ENCODE measurements at regions not wholly inside any gene's neighbourhood (a gene's known extent, or its start where the extent isn't known, plus 50 kb on each side); places are given as distances from the start of the nearest gene placed in this dataset.
A peak's percentile ranks its signal among the peaks of the same experiment; 100 is the strongest.

DNA sequence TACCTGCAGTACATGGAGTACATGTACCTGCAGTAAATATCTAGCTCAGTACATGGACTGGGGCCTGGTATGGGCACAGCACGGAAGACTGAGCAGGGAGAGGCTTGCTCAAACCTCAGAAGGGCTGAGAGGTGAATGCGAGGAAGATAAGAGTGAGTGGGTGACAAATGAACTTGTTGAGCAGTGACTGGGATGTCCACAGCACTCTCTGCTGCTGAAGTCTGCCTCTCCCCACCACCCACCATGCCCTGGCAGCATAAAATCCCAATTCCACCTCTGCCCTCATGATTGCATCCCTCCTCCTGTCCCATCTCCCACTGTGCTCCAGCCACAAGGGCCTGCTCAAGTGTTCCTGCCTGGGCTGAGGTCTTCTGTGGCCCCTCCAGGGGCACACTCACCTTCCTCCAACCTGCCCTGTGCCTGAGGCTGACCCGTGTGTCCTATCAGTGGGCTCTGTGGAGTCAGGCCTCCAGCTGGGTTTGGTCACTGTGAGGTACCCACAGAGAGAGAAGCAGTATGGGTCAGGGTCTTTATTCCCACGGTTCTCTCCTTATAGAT is 114.2 kb downstream of the FOXD2 start:
- no peak overlapping the region for H3K23ac ChIP-seq (ENCODE audit: insufficient read length)
- CTCF ChIA-PET (ENCODE audit: partially characterized antibody) = interaction anchor here (0.8 to 3.4 kb wide), 7 partner anchors 8 to 103 kb away, joined by 3 to 13 read pairs (median 5); no protein-coding TSS in a partner anchor
- POLR2A ChIA-PET (ENCODE audit: partially characterized antibody) = no interaction called here

More for the DNA sequence above, 114.2 kb downstream of the FOXD2 start:
- H2BK12ac ChIP-seq (ENCODE audit: low read depth, low read length) = no peak overlapping the region
- 82% methylated on average over 4 of the region's 4 CpGs; no CpG with 5 or more reads in 1 of the 2 experiments for WGBS, 2 experiments (ENCODE audit: extremely low coverage in 1 of 2, insufficient coverage in 1 of 2, insufficient read length in 1 of 2, insufficient replicate concordance in 2 of 2, low coverage in 1 of 2, low lambda C conversion rate in 2 of 2, missing lambda C conversion rate in 1 of 2)
- TF ChIP-seq SIX5 (IDR thresholded peaks at IDR 0.05; ENCODE audit: low read depth, low read length) (no peak), HDAC6 (IDR thresholded peaks at IDR 0.05; ENCODE audit: low read depth, low read length) (no peak), ASH2L (IDR thresholded peaks at IDR 0.05; ENCODE audit: low read length) (no peak)
- no peaks in the 10 kb centered on the region for H3K23me2 ChIP-seq (ENCODE audit: low read depth, low read length)
- H2AFZ ChIP-seq (ENCODE audit: low read length) = no peak overlapping the region
- H4K91ac ChIP-seq (replicated peaks; ENCODE audit: insufficient read length, low read length) = no peak overlapping the region
- H2BK120ac ChIP-seq (replicated peaks; ENCODE audit: low read depth, low read length) = no peak overlapping the region
- H3K79me1 ChIP-seq (ENCODE audit: low read depth, low read length) = no peaks in the 10 kb centered on the region
- H2BK15ac ChIP-seq (ENCODE audit: low read length) = no peak overlapping the region
- peaks cover 0 to 22% (median 9%) of the 10 kb centered on the region in 4 experiments; a peak in 6 of 7 replicates for H3K4me1 ChIP-seq (replicated peaks in 1 of 4; ENCODE audit: control insufficient read depth in 3 of 4, insufficient read depth in 4 of 4, low read length in 3 of 4)
- H3K14ac ChIP-seq (ENCODE audit: insufficient read length) = no peak overlapping the region
- H2BK20ac ChIP-seq (ENCODE audit: low read length) = no peak overlapping the region
- no peaks in the 10 kb centered on the region for H3K79me2 ChIP-seq (ENCODE audit: control insufficient read depth in 1 of 2, insufficient read depth in 2 of 2, low read length in 2 of 2)
- no peak overlapping the region for H2BK5ac ChIP-seq (ENCODE audit: low read depth, low read length)
- no peak overlapping the region for H3K27ac ChIP-seq (ENCODE audit: low read depth, low read length)
- FAIRE-seq (no peak), DNase-seq (ENCODE audit: low read depth in 1 of 2, low spot score in 2 of 2) (no peak)
- H3K56ac ChIP-seq (replicated peaks; ENCODE audit: insufficient read length, low read depth, low read length) = no peak overlapping the region
- no peaks in the 10 kb centered on the region for H3K36me3 ChIP-seq (ENCODE audit: control insufficient read depth in 2 of 4, insufficient read depth in 4 of 4, low read length in 3 of 4)
- H3K4me3 ChIP-seq (ENCODE audit: extremely low read depth in 1 of 4, insufficient read depth in 2 of 4, low read depth in 3 of 4, low read length in 4 of 4) = no peak overlapping the region
- 0 out of 2 replicates have a peak overlapping the region, but pooled peaks have one; percentile 31 for H4K8ac ChIP-seq (ENCODE audit: extremely low read depth, insufficient read depth, low read length)
- no peak overlapping the region for H4K5ac ChIP-seq (ENCODE audit: insufficient read length, low read depth, low read length)
- peaks cover 0 to 2% (median 0%) of the 10 kb centered on the region in 4 experiments; a peak in 3 of 7 replicates for H3K27me3 ChIP-seq (replicated peaks in 1 of 4; ENCODE audit: control insufficient read depth in 3 of 4, extremely low read depth in 1 of 4, insufficient read depth in 3 of 4, low read length in 3 of 4)
- H3K18ac ChIP-seq (ENCODE audit: extremely low read depth, low read length) = no peak overlapping the region
- no peaks in the 10 kb centered on the region for H4K20me1 ChIP-seq (replicated peaks in 1 of 2; ENCODE audit: control insufficient read depth in 1 of 2, insufficient read depth in 2 of 2, low read length in 2 of 2)
- no peak overlapping the region for H3K4me2 ChIP-seq (ENCODE audit: insufficient read depth in 1 of 2, low read depth in 2 of 2, low read length in 2 of 2)
- H2AK5ac ChIP-seq (ENCODE audit: low read depth, low read length) = no peak overlapping the region
- no peak overlapping the region for H3K9ac ChIP-seq (replicated peaks in 1 of 4; ENCODE audit: extremely low read depth in 1 of 4, low read depth in 3 of 4, low read length in 3 of 4)
- no peaks in the 10 kb centered on the region for H3K9me3 ChIP-seq (ENCODE audit: insufficient read depth in 2 of 2, low read depth in 1 of 2, low read length in 1 of 2)
- no peak overlapping the region for H3K4ac ChIP-seq (replicated peaks; ENCODE audit: insufficient read length, low read depth, low read length)

Data from H1 (cell line).